GM23338 (cell line): ENCODE measurements at regions not wholly inside any gene's neighbourhood (a gene's known extent, or its start where the extent isn't known, plus 50 kb on each side); places are given as distances from the start of the nearest gene placed in this dataset.

ENCODE experiments used
- ATAC-seq: fragments of 200-7000 bp; cut with Tn5 transposase; 3 replicates; pipeline ENCODE4 v1.9.1; 2020
- DNase-seq: peaks from one replicate; pipeline ENCODE4 v3.0.0-alpha.2; 2015; ENCODE audit warnings: low spot score
- H2AFZ ChIP-seq: fragments of 200-600 bp; sonication (generic); 2 replicates; pipeline ENCODE4 v1.8.0; 2016; ENCODE audit warnings: antibody characterized with exemption, mild to moderate bottlenecking, moderate library complexity
- H3F3A ChIP-seq: fragments of 200-600 bp; sonication (generic); replicated peaks from 2 replicates; pipeline ENCODE4 v1.8.0; 2017; ENCODE audit warnings: antibody characterized with exemption, mixed run types, low read depth
- H3K27ac ChIP-seq: fragments of 200-600 bp; sonication (generic); 2 replicates; pipeline ENCODE4 v1.6.1; 2016; ENCODE audit warnings: low read depth
- H3K27me3 ChIP-seq: fragments of 200-600 bp; sonication (generic); 2 replicates; pipeline ENCODE4 v1.8.0; 2016; ENCODE audit warnings: mild to moderate bottlenecking, mixed run types, moderate library complexity; ENCODE audit not compliant: insufficient read depth
- H3K36me3 ChIP-seq: fragments of 200-600 bp; sonication (generic); 2 replicates; pipeline ENCODE4 v1.8.0; 2016; ENCODE audit warnings: mild to moderate bottlenecking; ENCODE audit not compliant: insufficient read depth
- H3K4me1 ChIP-seq: fragments of 200-600 bp; sonication (generic); 2 replicates; pipeline ENCODE4 v1.8.0; 2016; ENCODE audit warnings: mild to moderate bottlenecking, moderate library complexity; ENCODE audit not compliant: insufficient read depth
- H3K4me2 ChIP-seq: fragments of 200-600 bp; sonication (generic); 2 replicates; pipeline ENCODE4 v1.7.1; 2017; ENCODE audit warnings: mixed run types
- H3K4me3 ChIP-seq: fragments of 200-600 bp; sonication (generic); 2 replicates; pipeline ENCODE4 v1.6.1; 2016; ENCODE audit warnings: mixed run types
- H3K79me2 ChIP-seq: fragments of 200-600 bp; sonication (generic); replicated peaks from 2 replicates; pipeline ENCODE4 v1.8.0; 2017; ENCODE audit warnings: mild to moderate bottlenecking; ENCODE audit not compliant: insufficient read depth
- H3K9me2 ChIP-seq: fragments of 200-600 bp; sonication (generic); 2 replicates; pipeline ENCODE4 v1.8.0; 2017; ENCODE audit not compliant: insufficient read depth
- H4K20me1 ChIP-seq: fragments of 200-600 bp; sonication (generic); replicated peaks from 2 replicates; pipeline ENCODE4 v1.8.0; 2017; ENCODE audit warnings: mild to moderate bottlenecking; ENCODE audit not compliant: insufficient read depth
- H3K27ac Mint-ChIP-seq: 2 replicates; pipeline ENCODE4 v1.8.0; 2020; ENCODE audit warnings: inconsistent platforms, mild to moderate bottlenecking, moderate library complexity, mixed read lengths
- H3K27me3 Mint-ChIP-seq: 3 replicates; pipeline ENCODE4 v1.8.0; 2022; ENCODE audit warnings: low read depth, mild to moderate bottlenecking, moderate library complexity, mixed read lengths, inconsistent platforms; ENCODE audit not compliant: insufficient read depth, poor library complexity
- H3K36me3 Mint-ChIP-seq: 3 replicates; pipeline ENCODE4 v1.8.0; 2021; ENCODE audit warnings: low read depth, mild to moderate bottlenecking, inconsistent platforms, moderate library complexity, mixed read lengths
- H3K4me1 Mint-ChIP-seq: 3 replicates; pipeline ENCODE4 v1.8.0; 2020; ENCODE audit warnings: mild to moderate bottlenecking, inconsistent platforms, mixed read lengths
- H3K4me3 Mint-ChIP-seq: 3 replicates; pipeline ENCODE4 v1.8.0; 2021; ENCODE audit warnings: moderate library complexity, mild to moderate bottlenecking, inconsistent platforms, mixed read lengths
- H3K9me3 Mint-ChIP-seq: 3 replicates; pipeline ENCODE4 v1.8.0; 2020; ENCODE audit warnings: moderate library complexity, mild to moderate bottlenecking, inconsistent platforms, mixed read lengths
- CREB1 ChIP-seq: fragments of 250-450 bp; sonication (Bioruptor Pico); IDR thresholded peaks from 2 replicates; pipeline ENCODE4 v1.5.0; 2020; ENCODE audit warnings: low read depth, mild to moderate bottlenecking, moderate library complexity
- EZH2 ChIP-seq: fragments of 200-600 bp; sonication (generic); IDR thresholded peaks from one replicate; pipeline ENCODE4 v1.8.0; 2017; ENCODE audit warnings: antibody characterized with exemption, mild to moderate bottlenecking, low read depth; ENCODE audit not compliant: unreplicated experiment
- JUNB ChIP-seq: IDR thresholded peaks from one replicate; pipeline ENCODE4 v1.6.1; 2016; ENCODE audit warnings: antibody characterized with exemption; ENCODE audit not compliant: unreplicated experiment
- REST ChIP-seq: IDR thresholded peaks from one replicate; pipeline ENCODE4 v1.6.1; 2018; ENCODE audit warnings: antibody characterized with exemption; ENCODE audit not compliant: unreplicated experiment
- STAT1 ChIP-seq: IDR thresholded peaks from one replicate; pipeline ENCODE4 v1.6.1; 2016; ENCODE audit warnings: antibody characterized with exemption; ENCODE audit not compliant: unreplicated experiment
- ZNF331 ChIP-seq: fragments of 250-450 bp; sonication (Bioruptor Pico); IDR thresholded peaks from 2 replicates; pipeline ENCODE4 v1.5.0; 2020; ENCODE audit warnings: low read depth, mild to moderate bottlenecking, moderate library complexity
- ZNF462 ChIP-seq: fragments of 250-450 bp; sonication (Bioruptor Pico); IDR thresholded peaks from 2 replicates; pipeline ENCODE4 v1.5.0; 2020; ENCODE audit warnings: mild to moderate bottlenecking, moderate library complexity

- TF ChIP-seq ZNF462 (CRISPR knock-in tag), result no peak
- no peak for TF ChIP-seq CREB1 (CRISPR knock-in tag)
- TF ChIP-seq EZH2, result no peak
- TF ChIP-seq STAT1, result no peak
- TF ChIP-seq ZNF331, result no peak
Observed at GRCh38 chr3:176119826-176120225, 1077.5 kb downstream of the TBL1XR1 start (continued).

GRCh38 chr3:176106380-176106779 lies 1090.9 kb downstream of the TBL1XR1 start:
- ATAC-seq (no peak), DNase-seq (no peak)
- Histone ChIP-seq H3K27ac (no peak overlapping the region), H3K4me3 (no peak overlapping the region), H3K4me1 (no peaks in the 10 kb centered on the region), H3K79me2 (no peaks in the 10 kb centered on the region), H4K20me1 (no peaks in the 10 kb centered on the region), H3K9me2 (no peaks in the 10 kb centered on the region), H3F3A (no peaks in the 10 kb centered on the region), H3K36me3 (no peaks in the 10 kb centered on the region), H3K4me2 (no peak overlapping the region), H2AFZ (no peak overlapping the region), H3K27me3 (no peaks in the 10 kb centered on the region)
- Mint-ChIP-seq H3K27me3 (peaks cover 2% of the 10 kb centered on the region), H3K4me3 (no peak overlapping the region), H3K27ac (no peak overlapping the region), H3K4me1 (peaks cover 8% of the 10 kb centered on the region), H3K36me3 (no peaks in the 10 kb centered on the region; the same call in 2 of the 3 replicates), H3K9me3 (no peaks in the 10 kb centered on the region; the same call in 2 of the 3 replicates)
- TF ChIP-seq JUNB, result no peak
- TF ChIP-seq REST, result peak; percentile 51
